ENCODE measurements at regions not wholly inside any gene's neighbourhood (a gene's known extent, or its start where the extent isn't known, plus 50 kb on each side); places are given as distances from the start of the nearest gene placed in this dataset.

DNA sequence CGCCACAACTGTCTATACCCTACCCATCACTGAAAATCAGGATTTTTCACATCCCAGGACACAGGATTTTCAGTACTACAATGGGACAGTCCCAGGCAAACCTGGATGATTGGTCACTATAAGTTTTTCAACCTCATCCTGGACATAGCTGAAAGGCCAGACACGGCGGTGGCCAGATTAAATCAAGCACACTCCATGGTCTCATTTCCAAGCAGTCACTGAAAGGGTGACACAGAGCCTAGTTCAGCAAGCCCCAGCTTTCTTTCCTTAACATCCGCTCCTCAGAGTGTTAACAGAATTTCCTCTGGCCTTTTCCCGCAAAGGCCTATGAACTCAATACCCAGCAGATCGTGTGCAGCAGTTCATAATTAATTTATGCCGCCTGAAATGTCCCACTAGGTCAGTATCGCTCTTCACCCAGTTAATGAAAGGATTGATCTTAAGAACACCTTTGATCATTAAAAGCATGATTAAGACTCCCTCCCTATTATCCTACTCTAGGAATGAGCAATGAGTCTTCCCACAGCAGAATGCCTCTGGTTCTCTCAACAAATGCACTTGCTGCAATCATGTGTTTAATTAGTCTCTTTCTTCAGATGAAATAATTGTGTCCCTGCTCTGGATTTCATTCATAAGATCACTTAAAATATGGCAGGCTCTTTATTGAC lies 104.0 kb upstream of the NANOS1 start:
- Histone ChIP-seq H3K27me3 (ENCODE audit: control insufficient read depth in 4 of 4, insufficient read depth in 4 of 4, low read length in 3 of 4) (peaks cover 0 to 2% (median 0%) of the 10 kb centered on the region in 4 donors), H3K9me3 (ENCODE audit: control insufficient read depth in 4 of 4, low read length in 3 of 4) (peaks cover 0 to 1% (median under 1%) of the 10 kb centered on the region in 4 donors), H3K36me3 (ENCODE audit: control insufficient read depth in 4 of 4, insufficient read depth in 3 of 4, low read depth in 1 of 4, low read length in 3 of 4) (no peaks in the 10 kb centered on the region), H3K27ac (ENCODE audit: low read depth in 1 of 2, low read length in 2 of 2) (no peak overlapping the region), H3K4me3 (ENCODE audit: low read depth in 1 of 3, low read length in 3 of 3) (no peak overlapping the region), H3K4me1 (ENCODE audit: control insufficient read depth in 4 of 4, insufficient read depth in 4 of 4, low read length in 3 of 4) (no peaks in the 10 kb centered on the region), H3K9ac (ENCODE audit: low read depth in 1 of 2, low read length in 2 of 2) (no peak overlapping the region)
- TF ChIP-seq JUND (IDR thresholded peaks at IDR 0.05) (no peak), TAF1 (conservative IDR thresholded peaks at IDR 0.05) (no peak), YY1 (IDR thresholded peaks at IDR 0.05) (no peak), SP1 (IDR thresholded peaks at IDR 0.05) (no peak), FOXA2 (IDR thresholded peaks at IDR 0.05) (no peak)
- TF ChIP-seq, protein P1, sequence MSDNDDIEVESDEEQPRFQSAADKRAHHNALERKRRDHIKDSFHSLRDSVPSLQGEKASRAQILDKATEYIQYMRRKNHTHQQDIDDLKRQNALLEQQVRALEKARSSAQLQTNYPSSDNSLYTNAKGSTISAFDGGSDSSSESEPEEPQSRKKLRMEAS (IDR thresholded peaks at IDR 0.05): no peak
- TF ChIP-seq, protein P2, sequence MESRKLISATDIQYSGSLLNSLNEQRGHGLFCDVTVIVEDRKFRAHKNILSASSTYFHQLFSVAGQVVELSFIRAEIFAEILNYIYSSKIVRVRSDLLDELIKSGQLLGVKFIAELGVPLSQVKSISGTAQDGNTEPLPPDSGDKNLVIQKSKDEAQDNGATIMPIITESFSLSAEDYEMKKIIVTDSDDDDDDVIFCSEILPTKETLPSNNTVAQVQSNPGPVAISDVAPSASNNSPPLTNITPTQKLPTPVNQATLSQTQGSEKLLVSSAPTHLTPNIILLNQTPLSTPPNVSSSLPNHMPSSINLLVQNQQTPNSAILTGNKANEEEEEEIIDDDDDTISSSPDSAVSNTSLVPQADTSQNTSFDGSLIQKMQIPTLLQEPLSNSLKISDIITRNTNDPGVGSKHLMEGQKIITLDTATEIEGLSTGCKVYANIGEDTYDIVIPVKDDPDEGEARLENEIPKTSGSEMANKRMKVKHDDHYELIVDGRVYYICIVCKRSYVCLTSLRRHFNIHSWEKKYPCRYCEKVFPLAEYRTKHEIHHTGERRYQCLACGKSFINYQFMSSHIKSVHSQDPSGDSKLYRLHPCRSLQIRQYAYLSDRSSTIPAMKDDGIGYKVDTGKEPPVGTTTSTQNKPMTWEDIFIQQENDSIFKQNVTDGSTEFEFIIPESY (IDR thresholded peaks at IDR 0.05): no peak
- TF ChIP-seq, protein P3, sequence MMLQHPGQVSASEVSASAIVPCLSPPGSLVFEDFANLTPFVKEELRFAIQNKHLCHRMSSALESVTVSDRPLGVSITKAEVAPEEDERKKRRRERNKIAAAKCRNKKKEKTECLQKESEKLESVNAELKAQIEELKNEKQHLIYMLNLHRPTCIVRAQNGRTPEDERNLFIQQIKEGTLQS (IDR thresholded peaks at IDR 0.05): no peak
- WGBS: 83% methylated on average over 8 of the region's 8 CpGs
- DNase-seq (ENCODE audit: low spot score): no peak

DNA sequence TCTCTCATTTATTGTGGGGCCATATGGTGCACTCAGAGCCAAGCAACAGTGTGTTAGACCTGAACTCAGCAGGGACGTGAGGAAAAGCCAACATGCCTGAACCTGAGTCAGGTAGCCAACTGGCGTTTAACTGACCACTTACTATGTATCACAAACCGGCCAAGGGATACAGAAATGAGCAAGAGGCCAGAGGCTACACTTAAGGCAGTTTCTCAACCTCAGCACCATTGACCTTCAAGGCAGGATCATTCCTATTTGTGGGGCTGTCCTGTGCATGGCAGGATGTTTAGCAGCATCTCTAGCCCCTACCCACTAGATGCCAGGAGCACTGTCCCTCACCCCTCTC lies 103.5 kb upstream of the NANOS1 start:
- Histone ChIP-seq H3K9ac (ENCODE audit: low read depth in 1 of 2, low read length in 2 of 2) (no peak overlapping the region), H3K27ac (ENCODE audit: low read depth in 1 of 2, low read length in 2 of 2) (no peak overlapping the region), H3K27me3 (ENCODE audit: control insufficient read depth in 4 of 4, insufficient read depth in 4 of 4, low read length in 3 of 4) (peaks cover 0 to 2% (median 0%) of the 10 kb centered on the region in 4 donors), H3K9me3 (ENCODE audit: control insufficient read depth in 4 of 4, low read length in 3 of 4) (peaks cover 0 to 6% (median under 1%) of the 10 kb centered on the region in 4 donors), H3K36me3 (ENCODE audit: control insufficient read depth in 4 of 4, insufficient read depth in 3 of 4, low read depth in 1 of 4, low read length in 3 of 4) (no peaks in the 10 kb centered on the region), H3K4me1 (ENCODE audit: control insufficient read depth in 4 of 4, insufficient read depth in 4 of 4, low read length in 3 of 4) (no peaks in the 10 kb centered on the region), H3K4me3 (ENCODE audit: low read depth in 1 of 3, low read length in 3 of 3) (no peak overlapping the region)
- no peak for DNase-seq (ENCODE audit: low spot score)
- 80% methylated on average over 3 of the region's 3 CpGs for WGBS
- TF ChIP-seq, protein P4, sequence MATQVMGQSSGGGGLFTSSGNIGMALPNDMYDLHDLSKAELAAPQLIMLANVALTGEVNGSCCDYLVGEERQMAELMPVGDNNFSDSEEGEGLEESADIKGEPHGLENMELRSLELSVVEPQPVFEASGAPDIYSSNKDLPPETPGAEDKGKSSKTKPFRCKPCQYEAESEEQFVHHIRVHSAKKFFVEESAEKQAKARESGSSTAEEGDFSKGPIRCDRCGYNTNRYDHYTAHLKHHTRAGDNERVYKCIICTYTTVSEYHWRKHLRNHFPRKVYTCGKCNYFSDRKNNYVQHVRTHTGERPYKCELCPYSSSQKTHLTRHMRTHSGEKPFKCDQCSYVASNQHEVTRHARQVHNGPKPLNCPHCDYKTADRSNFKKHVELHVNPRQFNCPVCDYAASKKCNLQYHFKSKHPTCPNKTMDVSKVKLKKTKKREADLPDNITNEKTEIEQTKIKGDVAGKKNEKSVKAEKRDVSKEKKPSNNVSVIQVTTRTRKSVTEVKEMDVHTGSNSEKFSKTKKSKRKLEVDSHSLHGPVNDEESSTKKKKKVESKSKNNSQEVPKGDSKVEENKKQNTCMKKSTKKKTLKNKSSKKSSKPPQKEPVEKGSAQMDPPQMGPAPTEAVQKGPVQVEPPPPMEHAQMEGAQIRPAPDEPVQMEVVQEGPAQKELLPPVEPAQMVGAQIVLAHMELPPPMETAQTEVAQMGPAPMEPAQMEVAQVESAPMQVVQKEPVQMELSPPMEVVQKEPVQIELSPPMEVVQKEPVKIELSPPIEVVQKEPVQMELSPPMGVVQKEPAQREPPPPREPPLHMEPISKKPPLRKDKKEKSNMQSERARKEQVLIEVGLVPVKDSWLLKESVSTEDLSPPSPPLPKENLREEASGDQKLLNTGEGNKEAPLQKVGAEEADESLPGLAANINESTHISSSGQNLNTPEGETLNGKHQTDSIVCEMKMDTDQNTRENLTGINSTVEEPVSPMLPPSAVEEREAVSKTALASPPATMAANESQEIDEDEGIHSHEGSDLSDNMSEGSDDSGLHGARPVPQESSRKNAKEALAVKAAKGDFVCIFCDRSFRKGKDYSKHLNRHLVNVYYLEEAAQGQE (IDR thresholded peaks at IDR 0.05): no peak
- TF ChIP-seq FOXA2 (IDR thresholded peaks at IDR 0.05) (no peak), JUND (IDR thresholded peaks at IDR 0.05) (no peak), TAF1 (conservative IDR thresholded peaks at IDR 0.05) (no peak), FOXA1 (IDR thresholded peaks at IDR 0.05) (no peak), YY1 (IDR thresholded peaks at IDR 0.05) (no peak), EGR1 (IDR thresholded peaks at IDR 0.05; ENCODE audit: low read depth in 2 of 2) (no peak), RXRA (IDR thresholded peaks at IDR 0.05) (no peak), HNF4A (conservative IDR thresholded peaks at IDR 0.05) (no peak), NR2F2 (IDR thresholded peaks at IDR 0.05) (no peak), GABPA (IDR thresholded peaks at IDR 0.05 in 1 of 2, conservative IDR thresholded peaks at IDR 0.05 in 1 of 2) (no peak), RAD21 (IDR thresholded peaks at IDR 0.05) (no peak), SP1 (IDR thresholded peaks at IDR 0.05) (no peak)
- TF ChIP-seq, protein P1 (IDR thresholded peaks at IDR 0.05): no peak
- TF ChIP-seq, protein P2 (IDR thresholded peaks at IDR 0.05): no peak
- TF ChIP-seq, protein P5, sequence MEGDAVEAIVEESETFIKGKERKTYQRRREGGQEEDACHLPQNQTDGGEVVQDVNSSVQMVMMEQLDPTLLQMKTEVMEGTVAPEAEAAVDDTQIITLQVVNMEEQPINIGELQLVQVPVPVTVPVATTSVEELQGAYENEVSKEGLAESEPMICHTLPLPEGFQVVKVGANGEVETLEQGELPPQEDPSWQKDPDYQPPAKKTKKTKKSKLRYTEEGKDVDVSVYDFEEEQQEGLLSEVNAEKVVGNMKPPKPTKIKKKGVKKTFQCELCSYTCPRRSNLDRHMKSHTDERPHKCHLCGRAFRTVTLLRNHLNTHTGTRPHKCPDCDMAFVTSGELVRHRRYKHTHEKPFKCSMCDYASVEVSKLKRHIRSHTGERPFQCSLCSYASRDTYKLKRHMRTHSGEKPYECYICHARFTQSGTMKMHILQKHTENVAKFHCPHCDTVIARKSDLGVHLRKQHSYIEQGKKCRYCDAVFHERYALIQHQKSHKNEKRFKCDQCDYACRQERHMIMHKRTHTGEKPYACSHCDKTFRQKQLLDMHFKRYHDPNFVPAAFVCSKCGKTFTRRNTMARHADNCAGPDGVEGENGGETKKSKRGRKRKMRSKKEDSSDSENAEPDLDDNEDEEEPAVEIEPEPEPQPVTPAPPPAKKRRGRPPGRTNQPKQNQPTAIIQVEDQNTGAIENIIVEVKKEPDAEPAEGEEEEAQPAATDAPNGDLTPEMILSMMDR (IDR thresholded peaks at IDR 0.05; ENCODE audit: low read depth, low read length, missing input control): no peak
